Immature natural killer cell (primary cell): ENCODE measurements at regions not wholly inside any gene's neighbourhood (a gene's known extent, or its start where the extent isn't known, plus 50 kb on each side); places are given as distances from the start of the nearest gene placed in this dataset.

Experiments
- DNase-seq, 3 donors: peaks; one replicate each; pipeline ENCODE4 v3.0.0; 2022; ENCODE audit warnings: mixed read lengths in 1 of 3
- H3K27ac Mint-ChIP-seq, 6 donors: one replicate each; pipeline ENCODE4 v1.8.0; 2020; ENCODE audit warnings: mixed read lengths in 6 of 6, mild to moderate bottlenecking in 5 of 6, inconsistent platforms in 4 of 6, moderate library complexity in 3 of 6
- H3K27me3 Mint-ChIP-seq, 3 donors: one replicate each; pipeline ENCODE4 v1.8.0; 2020 to 2021; ENCODE audit warnings: low read depth in 3 of 3, mild to moderate bottlenecking in 3 of 3, mixed read lengths in 3 of 3, moderate library complexity in 3 of 3, inconsistent platforms in 1 of 3
- H3K36me3 Mint-ChIP-seq, 3 donors: one replicate each; pipeline ENCODE4 v1.8.0; 2020; ENCODE audit warnings: mixed read lengths in 3 of 3, inconsistent platforms in 2 of 3, mild to moderate bottlenecking in 2 of 3
- H3K4me1 Mint-ChIP-seq, 2 donors: one replicate each; pipeline ENCODE4 v1.8.0; 2020; ENCODE audit warnings: inconsistent platforms in 2 of 2, mild to moderate bottlenecking in 2 of 2, mixed read lengths in 2 of 2, moderate library complexity in 1 of 2
- H3K4me3 Mint-ChIP-seq, 5 donors: one replicate each; pipeline ENCODE4 v1.8.0; 2020; ENCODE audit warnings: mild to moderate bottlenecking in 5 of 5, mixed read lengths in 5 of 5, inconsistent platforms in 3 of 5, moderate library complexity in 3 of 5
- H3K9me3 Mint-ChIP-seq, 6 donors: one replicate each; pipeline ENCODE4 v1.8.0; 2020; ENCODE audit warnings: mild to moderate bottlenecking in 6 of 6, mixed read lengths in 6 of 6, inconsistent platforms in 4 of 6, moderate library complexity in 3 of 6

- Mint-ChIP-seq H3K4me3 (no peak overlapping the region), H3K27ac (no peak overlapping the region), H3K4me1 (no peaks in the 10 kb centered on the region), H3K9me3 (peaks cover 13 to 41% (median 27%) of the 10 kb centered on the region in 6 donors), H3K36me3 (no peaks in the 10 kb centered on the region), H3K27me3 (peaks cover 0 to 2% (median 1%) of the 10 kb centered on the region in 3 donors)
- no peak for DNase-seq
Measured at GRCh38 chr13:84683448-84683847, 801.2 kb upstream of the SLITRK1 start.

- Mint-ChIP-seq H3K4me1 (no peaks in the 10 kb centered on the region), H3K4me3 (no peak overlapping the region), H3K27ac (no peak overlapping the region), H3K36me3 (no peaks in the 10 kb centered on the region), H3K9me3 (peaks cover 4 to 27% (median 10%) of the 10 kb centered on the region in 6 donors), H3K27me3 (peaks cover 0 to 1% (median 0%) of the 10 kb centered on the region in 3 donors)
- no peak for DNase-seq
Measured at GRCh38 chr13:84677836-84678235, 795.6 kb upstream of the SLITRK1 start.

- Mint-ChIP-seq H3K36me3 (no peaks in the 10 kb centered on the region), H3K4me3 (no peak overlapping the region), H3K9me3 (peaks cover 0 to 8% (median 4%) of the 10 kb centered on the region in 6 donors), H3K4me1 (no peaks in the 10 kb centered on the region), H3K27me3 (no peaks in the 10 kb centered on the region), H3K27ac (no peak overlapping the region)
- DNase-seq = no peak
Measured at GRCh38 chr13:84672616-84673015, 790.3 kb upstream of the SLITRK1 start.

- Mint-ChIP-seq H3K4me3 (no peak overlapping the region), H3K9me3 (peaks cover 2 to 8% (median 4%) of the 10 kb centered on the region in 6 donors), H3K27ac (no peak overlapping the region), H3K4me1 (no peaks in the 10 kb centered on the region), H3K36me3 (no peaks in the 10 kb centered on the region), H3K27me3 (no peaks in the 10 kb centered on the region)
- no peak for DNase-seq
Measured at GRCh38 chr13:84670245-84670644, 788.0 kb upstream of the SLITRK1 start.

- Mint-ChIP-seq H3K4me1 (no peaks in the 10 kb centered on the region), H3K36me3 (no peaks in the 10 kb centered on the region), H3K9me3 (peaks cover 1 to 16% (median 4%) of the 10 kb centered on the region in 6 donors), H3K4me3 (no peak overlapping the region), H3K27me3 (no peaks in the 10 kb centered on the region), H3K27ac (no peak overlapping the region)
- DNase-seq = no peak
Measured at GRCh38 chr13:84668637-84669036, 786.4 kb upstream of the SLITRK1 start.

GRCh38 chr13:84662491-84662890 lies 780.2 kb upstream of the SLITRK1 start:
- no peak for DNase-seq
- H3K4me1 Mint-ChIP-seq = no peaks in the 10 kb centered on the region
- H3K4me3 Mint-ChIP-seq = no peak overlapping the region
- peaks cover 0 to 2% (median 0%) of the 10 kb centered on the region in 3 donors for H3K27me3 Mint-ChIP-seq
- peaks cover 0 to 38% (median 7%) of the 10 kb centered on the region in 6 donors for H3K9me3 Mint-ChIP-seq
- H3K27ac Mint-ChIP-seq = no peak overlapping the region
- H3K36me3 Mint-ChIP-seq = no peaks in the 10 kb centered on the region

GRCh38 chr13:84661718-84662117 lies 779.4 kb upstream of the SLITRK1 start:
- Mint-ChIP-seq H3K4me1 (no peaks in the 10 kb centered on the region), H3K27ac (no peak overlapping the region), H3K27me3 (peaks cover 0 to 2% (median 0%) of the 10 kb centered on the region in 3 donors), H3K9me3 (peaks cover 0 to 34% (median 6%) of the 10 kb centered on the region in 6 donors), H3K4me3 (no peak overlapping the region), H3K36me3 (no peaks in the 10 kb centered on the region)
- no peak for DNase-seq

GRCh38 chr13:84659359-84659661 lies 777.0 kb upstream of the SLITRK1 start:
- Mint-ChIP-seq H3K27me3 (peaks cover 0 to 2% (median 0%) of the 10 kb centered on the region in 3 donors), H3K36me3 (no peaks in the 10 kb centered on the region)
- DNase-seq = no peak

GRCh38 chr13:84658491-84659358 lies 776.5 kb upstream of the SLITRK1 start:
- Mint-ChIP-seq H3K27me3 (peaks cover 0 to 2% (median 0%) of the 10 kb centered on the region in 3 donors), H3K4me1 (no peaks in the 10 kb centered on the region)
- no peak for DNase-seq

More at GRCh38 chr13:84659359-84659661, 777.0 kb upstream of the SLITRK1 start:
- H3K4me1 Mint-ChIP-seq = no peaks in the 10 kb centered on the region
- no peak overlapping the region for H3K4me3 Mint-ChIP-seq
- peaks cover 0 to 36% (median 8%) of the 10 kb centered on the region in 6 donors for H3K9me3 Mint-ChIP-seq
- no peak overlapping the region for H3K27ac Mint-ChIP-seq

GRCh38 chr13:84655677-84656076 lies 773.4 kb upstream of the SLITRK1 start:
- H3K4me3 Mint-ChIP-seq = no peak overlapping the region
- no peaks in the 10 kb centered on the region for H3K4me1 Mint-ChIP-seq
- peaks cover 2 to 22% (median 4%) of the 10 kb centered on the region in 6 donors for H3K9me3 Mint-ChIP-seq
- no peak overlapping the region for H3K27ac Mint-ChIP-seq
- peaks cover 0 to 2% (median 0%) of the 10 kb centered on the region in 3 donors for H3K27me3 Mint-ChIP-seq
- no peaks in the 10 kb centered on the region for H3K36me3 Mint-ChIP-seq
- DNase-seq = no peak

More at GRCh38 chr13:84658491-84659358, 776.5 kb upstream of the SLITRK1 start:
- no peaks in the 10 kb centered on the region for H3K36me3 Mint-ChIP-seq
- H3K4me3 Mint-ChIP-seq = no peak overlapping the region
- no peak overlapping the region for H3K27ac Mint-ChIP-seq
- H3K9me3 Mint-ChIP-seq = peaks cover 0 to 40% (median 8%) of the 10 kb centered on the region in 6 donors

GRCh38 chr13:84654654-84655275 lies 772.5 kb upstream of the SLITRK1 start:
- no peak overlapping the region for H3K27ac Mint-ChIP-seq

GRCh38 chr13:84653915-84654534 lies 771.8 kb upstream of the SLITRK1 start:
- Mint-ChIP-seq H3K27ac (no peak overlapping the region), H3K36me3 (no peaks in the 10 kb centered on the region), H3K4me1 (no peaks in the 10 kb centered on the region), H3K9me3 (peaks cover 2 to 25% (median 4%) of the 10 kb centered on the region in 6 donors), H3K4me3 (no peak overlapping the region), H3K27me3 (peaks cover 0 to 2% (median 0%) of the 10 kb centered on the region in 3 donors)
- DNase-seq = no peak

More at GRCh38 chr13:84654654-84655275, 772.5 kb upstream of the SLITRK1 start:
- Mint-ChIP-seq H3K4me1 (no peaks in the 10 kb centered on the region), H3K9me3 (peaks cover 2 to 25% (median 4%) of the 10 kb centered on the region in 6 donors), H3K4me3 (no peak overlapping the region), H3K36me3 (no peaks in the 10 kb centered on the region), H3K27me3 (peaks cover 0 to 2% (median 0%) of the 10 kb centered on the region in 3 donors)
- DNase-seq = no peak

- no peak for DNase-seq
- Mint-ChIP-seq H3K9me3 (peaks cover 2 to 25% (median 4%) of the 10 kb centered on the region in 6 donors), H3K36me3 (no peaks in the 10 kb centered on the region), H3K4me1 (no peaks in the 10 kb centered on the region), H3K4me3 (no peak overlapping the region), H3K27ac (no peak overlapping the region), H3K27me3 (no peaks in the 10 kb centered on the region)
Measured at GRCh38 chr13:84651705-84652104, 769.4 kb upstream of the SLITRK1 start.

- no peak for DNase-seq
- Mint-ChIP-seq H3K9me3 (peaks cover 2 to 23% (median 4%) of the 10 kb centered on the region in 6 donors), H3K4me3 (no peak overlapping the region), H3K36me3 (no peaks in the 10 kb centered on the region), H3K27ac (no peak overlapping the region), H3K4me1 (no peaks in the 10 kb centered on the region), H3K27me3 (no peaks in the 10 kb centered on the region)
Measured at GRCh38 chr13:84651288-84651687, 769.0 kb upstream of the SLITRK1 start.
